Mucosa of descending colon (tissue), 3 donors: ENCODE measurements at regions not wholly inside any gene's neighbourhood (a gene's known extent, or its start where the extent isn't known, plus 50 kb on each side); places are given as distances from the start of the nearest gene placed in this dataset.

Source experiments
- ATAC-seq: fragments of 200-7000 bp; cut with Tn5 transposase; one replicate; pipeline ENCODE4 v1.9.1; 2020; ENCODE audit warnings: mild to moderate bottlenecking, moderate library complexity
- DNase-seq, 3 donors: peaks; one replicate each; pipeline ENCODE4 v3.0.0-alpha.2; 2020
- H3K36me3 ChIP-seq: fragments of 200-600 bp; one replicate; pipeline ENCODE4 v1.8.0; 2021; ENCODE audit warnings: low read depth, mild to moderate bottlenecking
- H3K4me1 ChIP-seq: fragments of 200-600 bp; one replicate; pipeline ENCODE4 v1.8.0; 2021; ENCODE audit warnings: low read depth, mild to moderate bottlenecking
- H3K4me3 ChIP-seq: fragments of 200-600 bp; one replicate; pipeline ENCODE4 v1.8.0; 2021; ENCODE audit warnings: mild to moderate bottlenecking
- H3K9me3 ChIP-seq: fragments of 200-600 bp; one replicate; pipeline ENCODE4 v1.8.0; 2021; ENCODE audit warnings: mild to moderate bottlenecking
- intact Hi-C, 2 donors: fragments of 100-400 bp; cut with DNase I in 1 of 2; cut with micrococcal nuclease in 1 of 2; formaldehyde crosslinking; loops; one replicate each; pipeline versions ENCODE4 v1.11.0 to v1.11.1; 2022; cut with DNase I, micrococcal nuclease
- TF ChIP-seq, protein P1 (sequence below): fragments of 200-600 bp; IDR thresholded peaks from one replicate; pipeline ENCODE4 v1.8.0; 2022; ENCODE audit warnings: antibody characterized with exemption, mild to moderate bottlenecking
- donor health status: DM: no; HTN: no; CAD: no; lungs with moderate emphysema.
- donor health status: DM: no; HTN: no; CAD: no.
- donor health status: DM: no; HTN: yes; CAD: no.

DNA sequence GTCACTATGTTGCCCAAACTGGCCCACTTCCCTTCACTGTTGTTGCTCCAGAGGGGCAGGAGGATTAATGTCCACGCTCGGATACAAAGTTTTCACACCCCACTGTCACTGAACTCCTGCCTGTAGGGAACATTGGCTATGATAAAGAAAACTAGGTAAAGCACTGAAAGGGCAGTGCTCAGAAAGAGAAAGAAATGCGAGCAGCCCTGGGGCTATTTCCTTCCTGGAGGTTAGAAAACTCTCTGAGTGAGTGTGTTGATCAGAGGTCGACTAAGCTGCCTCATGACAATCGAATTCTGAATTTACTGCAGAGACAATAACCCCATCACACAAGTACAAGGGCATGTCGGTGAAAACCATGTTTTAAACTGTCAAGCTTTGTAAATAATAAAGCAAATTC lies 227.2 kb upstream of the PITRM1 start:
- Histone ChIP-seq H3K9me3 (no peaks in the 10 kb centered on the region), H3K36me3 (no peaks in the 10 kb centered on the region), H3K4me3 (no peak overlapping the region), H3K4me1 (no peaks in the 10 kb centered on the region)
- TF ChIP-seq, protein P1, sequence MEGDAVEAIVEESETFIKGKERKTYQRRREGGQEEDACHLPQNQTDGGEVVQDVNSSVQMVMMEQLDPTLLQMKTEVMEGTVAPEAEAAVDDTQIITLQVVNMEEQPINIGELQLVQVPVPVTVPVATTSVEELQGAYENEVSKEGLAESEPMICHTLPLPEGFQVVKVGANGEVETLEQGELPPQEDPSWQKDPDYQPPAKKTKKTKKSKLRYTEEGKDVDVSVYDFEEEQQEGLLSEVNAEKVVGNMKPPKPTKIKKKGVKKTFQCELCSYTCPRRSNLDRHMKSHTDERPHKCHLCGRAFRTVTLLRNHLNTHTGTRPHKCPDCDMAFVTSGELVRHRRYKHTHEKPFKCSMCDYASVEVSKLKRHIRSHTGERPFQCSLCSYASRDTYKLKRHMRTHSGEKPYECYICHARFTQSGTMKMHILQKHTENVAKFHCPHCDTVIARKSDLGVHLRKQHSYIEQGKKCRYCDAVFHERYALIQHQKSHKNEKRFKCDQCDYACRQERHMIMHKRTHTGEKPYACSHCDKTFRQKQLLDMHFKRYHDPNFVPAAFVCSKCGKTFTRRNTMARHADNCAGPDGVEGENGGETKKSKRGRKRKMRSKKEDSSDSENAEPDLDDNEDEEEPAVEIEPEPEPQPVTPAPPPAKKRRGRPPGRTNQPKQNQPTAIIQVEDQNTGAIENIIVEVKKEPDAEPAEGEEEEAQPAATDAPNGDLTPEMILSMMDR, result no peak
- DNase-seq (no peak), ATAC-seq (no peak)
- intact Hi-C loops, result no loop called here

DNA sequence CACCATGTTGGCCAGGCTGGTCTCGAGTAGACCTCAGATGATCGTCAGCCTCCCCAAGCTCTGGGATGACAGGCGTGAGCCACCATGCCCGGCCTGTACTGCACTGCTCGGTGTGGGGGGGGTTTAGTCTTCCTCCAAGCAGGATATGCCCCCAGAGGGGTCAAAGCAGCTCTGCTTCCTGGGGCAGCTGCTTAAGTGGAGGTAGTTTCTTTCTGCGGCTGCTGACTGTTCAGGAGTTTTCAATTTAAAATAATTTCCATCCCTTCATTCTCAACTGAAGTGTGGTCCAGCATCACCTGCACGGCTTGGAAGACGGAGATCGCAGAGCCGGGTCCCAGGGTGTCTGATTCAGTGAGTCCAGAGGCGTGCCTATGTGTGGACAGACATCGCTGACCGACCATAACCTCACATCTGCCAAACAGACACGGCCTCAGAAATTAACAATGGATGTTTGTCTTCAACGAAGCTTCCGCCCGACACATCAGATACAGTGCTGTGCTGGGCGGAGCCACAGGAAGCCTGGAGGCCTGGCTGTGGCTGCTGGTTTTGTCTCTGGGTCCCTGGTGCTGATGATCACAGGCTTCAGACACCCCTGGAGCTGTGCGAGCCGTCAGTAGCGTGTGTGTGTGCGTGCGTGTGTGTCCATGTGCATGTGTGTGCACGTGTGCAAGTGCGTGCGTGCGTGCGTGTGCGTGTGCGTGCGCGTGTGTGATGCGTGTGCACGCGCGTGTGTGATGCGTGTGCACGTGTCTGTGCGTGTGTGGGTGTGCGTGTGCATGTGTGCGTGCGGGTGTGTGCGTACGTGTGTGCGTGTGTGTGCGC lies 226.5 kb upstream of the PITRM1 start:
- ATAC-seq, result no peak
- no peaks in the 10 kb centered on the region for H3K4me1 ChIP-seq
- no peak for DNase-seq
- H3K9me3 ChIP-seq, result no peaks in the 10 kb centered on the region
- H3K36me3 ChIP-seq, result no peaks in the 10 kb centered on the region
- no peak overlapping the region for H3K4me3 ChIP-seq
- intact Hi-C loops, result no loop called here
- TF ChIP-seq, protein P1, result no peak

DNA sequence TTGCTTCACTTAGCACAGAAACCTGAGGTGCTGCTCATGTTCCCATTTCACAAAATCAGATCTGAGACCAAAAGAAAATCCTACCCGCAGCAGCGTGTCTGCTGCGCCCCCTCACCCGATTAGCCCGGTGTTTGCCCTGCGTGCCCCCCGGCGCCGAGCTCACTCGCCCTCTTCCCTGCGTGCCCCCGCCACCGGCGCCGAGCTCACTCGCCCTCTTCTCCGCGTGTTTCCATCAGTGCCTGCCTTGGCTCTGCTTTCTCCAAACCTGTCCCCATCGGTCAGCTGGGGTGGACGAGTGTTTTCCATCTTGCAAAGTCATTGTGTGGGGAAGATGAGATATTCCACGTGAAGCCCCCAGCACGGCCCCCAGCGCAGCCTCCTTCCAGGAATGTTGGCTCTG lies 225.3 kb upstream of the PITRM1 start:
- no peak for ATAC-seq
- intact Hi-C loops, result no loop called here
- TF ChIP-seq, protein P1, result no peak
- Histone ChIP-seq H3K36me3 (no peaks in the 10 kb centered on the region), H3K4me1 (no peaks in the 10 kb centered on the region), H3K9me3 (no peaks in the 10 kb centered on the region), H3K4me3 (no peak overlapping the region)
- no peak for DNase-seq

DNA sequence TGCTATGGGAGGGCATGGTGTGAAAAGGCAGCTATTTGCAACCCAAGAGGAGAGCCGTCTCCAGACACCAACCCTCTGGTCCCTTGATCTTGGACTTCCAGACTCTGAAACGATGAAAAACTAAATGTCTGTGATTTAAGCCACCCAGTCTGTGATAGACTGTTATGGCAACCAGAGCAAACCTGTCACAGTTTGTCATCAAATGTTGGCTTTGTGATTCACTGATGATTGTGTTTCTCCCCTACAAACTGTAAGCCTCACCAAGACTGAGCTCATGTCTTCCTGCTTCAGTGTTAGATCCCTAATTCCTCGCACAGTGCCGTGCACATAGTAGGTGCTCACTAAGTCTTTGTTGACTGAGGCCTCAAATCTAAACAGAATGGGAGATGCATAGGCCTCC lies 224.6 kb upstream of the PITRM1 start:
- intact Hi-C loops, result no loop called here
- TF ChIP-seq, protein P1, result no peak
- DNase-seq, result no peak
- no peak for ATAC-seq
- no peaks in the 10 kb centered on the region for H3K9me3 ChIP-seq
- H3K4me1 ChIP-seq, result no peaks in the 10 kb centered on the region
- no peak overlapping the region for H3K4me3 ChIP-seq
- no peaks in the 10 kb centered on the region for H3K36me3 ChIP-seq

DNA sequence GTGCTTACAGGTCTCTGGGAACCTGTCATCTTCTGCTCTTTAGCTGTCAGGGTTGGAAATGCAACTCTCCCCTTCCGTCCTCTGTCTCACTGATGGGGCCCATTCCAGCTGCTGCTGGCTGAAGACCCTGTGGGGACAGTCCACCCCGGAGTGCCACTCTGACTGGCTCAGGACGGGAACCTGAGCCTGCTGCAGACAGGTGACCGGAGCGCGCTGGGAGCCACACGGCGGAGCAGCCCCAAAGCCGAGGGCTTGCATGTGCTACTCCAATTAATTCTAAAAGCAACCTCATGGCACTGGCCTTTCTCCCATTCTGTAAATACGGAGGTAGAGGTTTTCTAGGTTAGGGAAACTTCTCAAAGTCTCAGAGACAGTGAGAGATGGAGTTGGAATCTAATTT lies 223.5 kb upstream of the PITRM1 start:
- Histone ChIP-seq H3K4me1 (no peaks in the 10 kb centered on the region), H3K36me3 (no peaks in the 10 kb centered on the region), H3K9me3 (no peaks in the 10 kb centered on the region), H3K4me3 (no peak overlapping the region)
- intact Hi-C loops, result no loop called here
- no peak for ATAC-seq
- no peak for DNase-seq
- TF ChIP-seq, protein P1, result no peak
